BLaER1 (cell line): ENCODE measurements at regions not wholly inside any gene's neighbourhood (a gene's known extent, or its start where the extent isn't known, plus 50 kb on each side); places are given as distances from the start of the nearest gene placed in this dataset.
"Not testable (repeated sequence)": the region's sequence is repeated elsewhere in the genome, so short reads cannot be mapped to it uniquely, and the experiment has no call there.

Experiments
- H3K27ac ChIP-seq: shearing (Covaris generic); formaldehyde crosslinking; 2 replicates; pipeline ENCODE4 v1.8.1; 2022
- H3K27me3 ChIP-seq: shearing (Covaris generic); formaldehyde crosslinking; 2 replicates; pipeline ENCODE4 v1.8.1; 2022
- H3K36me3 ChIP-seq: shearing (Covaris generic); formaldehyde crosslinking; 2 replicates; pipeline ENCODE4 v1.8.1; 2022
- H3K4me1 ChIP-seq: shearing (Covaris generic); formaldehyde crosslinking; 2 replicates; pipeline ENCODE4 v1.8.1; 2022
- H3K4me2 ChIP-seq: shearing (Covaris generic); formaldehyde crosslinking; 2 replicates; pipeline ENCODE4 v1.8.1; 2022
- H3K4me3 ChIP-seq: shearing (Covaris generic); formaldehyde crosslinking; 2 replicates; pipeline ENCODE4 v1.8.1; 2022
- H3K9ac ChIP-seq: shearing (Covaris generic); formaldehyde crosslinking; 2 replicates; pipeline ENCODE4 v1.8.1; 2022
- H3K9me3 ChIP-seq: shearing (Covaris generic); formaldehyde crosslinking; 2 replicates; pipeline ENCODE4 v1.8.1; 2022
- H4K20me1 ChIP-seq: shearing (Covaris generic); formaldehyde crosslinking; 2 replicates; pipeline ENCODE4 v1.8.1; 2022
- Cebpa-rat ChIP-seq: shearing (Covaris generic); IDR thresholded peaks from 2 replicates; pipeline ENCODE4 v1.8.1; 2022

GRCh38 chr21:14013623-14014498 lies 196.9 kb downstream of the LIPI start:
- not testable (repeated sequence) for H3K4me3 ChIP-seq, H3K9ac ChIP-seq, H3K9me3 ChIP-seq, H4K20me1 ChIP-seq, H3K4me2 ChIP-seq, H3K36me3 ChIP-seq, H3K27me3 ChIP-seq
- Histone ChIP-seq H3K4me1 (peaks cover 19% of the 10 kb centered on the region), H3K27ac (0 out of 2 replicates have a peak overlapping the region, but pooled peaks have one; percentile 35)

- no peaks in the 10 kb centered on the region for H3K27me3 ChIP-seq
- no peak for TF ChIP-seq Cebpa-rat
- no peaks in the 10 kb centered on the region; the same call in 1 of the 2 replicates for H3K9me3 ChIP-seq
- no peak overlapping the region for H3K27ac ChIP-seq
- no peaks in the 10 kb centered on the region for H4K20me1 ChIP-seq
- H3K9ac ChIP-seq: no peak overlapping the region
- no peaks in the 10 kb centered on the region for H3K36me3 ChIP-seq
- H3K4me1 ChIP-seq: peaks cover 19% of the 10 kb centered on the region
- H3K4me2 ChIP-seq: no peak overlapping the region
- H3K4me3 ChIP-seq: no peak overlapping the region
Observed at GRCh38 chr21:14013056-14013603, 197.6 kb downstream of the LIPI start.

DNA sequence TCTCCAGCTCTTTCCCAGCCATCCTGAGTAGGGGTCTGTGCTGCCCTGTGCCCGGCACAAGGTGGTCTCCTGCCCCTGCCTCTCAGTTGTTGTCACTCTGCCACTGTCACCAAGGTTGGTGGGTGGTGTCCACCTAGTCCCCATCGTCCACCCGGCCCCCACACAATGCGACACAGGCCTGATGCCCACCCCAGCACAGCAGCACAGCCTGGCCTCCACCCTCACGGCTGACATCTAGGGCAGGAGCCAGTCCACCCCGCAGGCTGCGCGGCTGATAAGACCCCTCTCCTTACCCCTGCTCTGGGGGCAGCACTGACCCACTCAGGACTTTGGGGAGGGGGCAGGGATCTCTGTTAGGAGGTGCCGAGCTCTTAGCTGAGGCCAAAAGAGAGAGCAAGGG lies 198.3 kb downstream of the LIPI start:
- Histone ChIP-seq H3K9me3 (no peaks in the 10 kb centered on the region; the same call in 1 of the 2 replicates), H3K9ac (no peak overlapping the region), H3K27ac (no peak overlapping the region), H4K20me1 (no peaks in the 10 kb centered on the region), H3K4me1 (peaks cover 19% of the 10 kb centered on the region), H3K36me3 (no peaks in the 10 kb centered on the region), H3K4me3 (no peak overlapping the region), H3K4me2 (no peak overlapping the region), H3K27me3 (no peaks in the 10 kb centered on the region)
- no peak for TF ChIP-seq Cebpa-rat

- peak overlapping the region; percentile 45; the same call in 1 of the 2 replicates for H3K4me2 ChIP-seq
- H4K20me1 ChIP-seq: not testable (repeated sequence)
Observed at GRCh38 chr21:14011751-14012150, 199.0 kb downstream of the LIPI start.

DNA sequence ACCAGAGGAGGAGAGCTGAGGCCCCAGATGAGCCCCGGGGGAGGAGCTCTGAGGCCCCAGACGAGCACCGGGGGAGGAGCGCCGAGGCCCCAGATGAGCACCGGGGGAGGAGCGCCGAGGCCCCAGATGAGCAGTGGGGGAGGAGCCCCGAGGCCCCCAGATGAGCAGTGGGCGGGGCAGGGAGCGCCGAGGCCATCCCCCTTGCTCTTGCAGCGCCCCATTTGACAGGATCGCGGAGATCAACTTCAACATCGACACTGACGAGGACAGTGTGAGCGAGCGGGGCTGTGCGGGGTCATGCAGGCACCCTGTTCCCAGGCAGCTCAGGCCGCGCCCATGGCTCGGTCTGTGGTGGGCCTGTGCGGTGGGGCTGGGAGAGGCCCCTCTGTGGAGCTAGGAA lies 199.6 kb downstream of the LIPI start:
- peaks cover 19% of the 10 kb centered on the region for H3K4me1 ChIP-seq
- H3K9ac ChIP-seq, H3K27me3 ChIP-seq, H3K36me3 ChIP-seq, H4K20me1 ChIP-seq, H3K9me3 ChIP-seq, H3K4me3 ChIP-seq, H3K27ac ChIP-seq: not testable (repeated sequence)
- H3K4me2 ChIP-seq: peak overlapping the region; percentile 45

More at GRCh38 chr21:14011751-14012150, 199.0 kb downstream of the LIPI start:
- H3K4me1 ChIP-seq: peaks cover 19% of the 10 kb centered on the region
- H3K27me3 ChIP-seq, H3K4me3 ChIP-seq, H3K27ac ChIP-seq, H3K36me3 ChIP-seq, H3K9me3 ChIP-seq, H3K9ac ChIP-seq: not testable (repeated sequence)

DNA sequence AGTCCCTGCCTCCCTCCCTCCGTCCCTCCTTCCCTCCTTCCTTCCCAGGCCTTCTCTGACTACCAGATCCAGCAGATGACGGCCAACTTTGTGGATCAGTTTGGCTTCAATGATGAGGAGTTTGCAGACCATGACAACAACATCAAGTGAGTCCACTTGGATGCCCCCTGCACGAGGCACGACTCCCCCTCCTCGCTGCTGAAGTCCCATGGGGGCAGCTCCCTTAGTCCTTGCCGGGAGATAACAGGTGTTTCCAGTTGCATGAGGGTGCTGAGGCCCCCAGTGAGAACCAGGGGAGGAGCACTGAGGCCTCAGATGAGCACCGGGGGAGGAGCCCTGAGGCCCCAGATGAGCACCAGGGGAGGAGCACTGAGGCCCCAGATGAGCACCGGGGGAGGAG lies 200.0 kb downstream of the LIPI start:
- no peak overlapping the region for H3K4me3 ChIP-seq
- H3K4me2 ChIP-seq: peak overlapping the region; percentile 45
- TF ChIP-seq Cebpa-rat: no peak
- H3K27ac ChIP-seq: no peak overlapping the region
- no peaks in the 10 kb centered on the region; the same call in 1 of the 2 replicates for H3K9me3 ChIP-seq
- H4K20me1 ChIP-seq: no peaks in the 10 kb centered on the region
- no peaks in the 10 kb centered on the region for H3K27me3 ChIP-seq
- no peaks in the 10 kb centered on the region for H3K36me3 ChIP-seq
- H3K9ac ChIP-seq: no peak overlapping the region
- H3K4me1 ChIP-seq: peaks cover 19% of the 10 kb centered on the region

DNA sequence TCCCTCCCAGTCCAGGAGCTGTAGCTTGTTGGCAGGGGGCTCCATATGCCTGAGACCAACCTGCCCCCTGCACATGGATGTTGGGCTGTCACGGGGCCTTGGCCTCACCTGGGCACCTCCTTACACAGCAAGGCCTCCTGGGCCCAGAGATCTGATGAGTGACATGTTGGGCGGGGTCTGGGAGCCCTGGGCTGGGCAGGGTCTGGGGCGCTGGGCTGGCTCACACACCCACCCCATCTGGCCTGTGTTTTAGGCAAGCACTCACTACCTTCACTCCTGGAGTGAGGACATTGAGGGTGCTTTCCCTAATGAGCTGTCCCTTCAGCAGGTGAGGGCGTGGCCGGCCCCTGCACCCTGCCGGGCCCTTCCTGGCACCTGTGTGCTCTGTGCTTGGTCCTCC lies 200.8 kb downstream of the LIPI start:
- not testable (repeated sequence) for H3K27me3 ChIP-seq, H3K4me2 ChIP-seq, H4K20me1 ChIP-seq, H3K9ac ChIP-seq, H3K36me3 ChIP-seq, H3K4me3 ChIP-seq, H3K27ac ChIP-seq, H3K9me3 ChIP-seq
- H3K4me1 ChIP-seq: peaks cover 19% of the 10 kb centered on the region

DNA sequence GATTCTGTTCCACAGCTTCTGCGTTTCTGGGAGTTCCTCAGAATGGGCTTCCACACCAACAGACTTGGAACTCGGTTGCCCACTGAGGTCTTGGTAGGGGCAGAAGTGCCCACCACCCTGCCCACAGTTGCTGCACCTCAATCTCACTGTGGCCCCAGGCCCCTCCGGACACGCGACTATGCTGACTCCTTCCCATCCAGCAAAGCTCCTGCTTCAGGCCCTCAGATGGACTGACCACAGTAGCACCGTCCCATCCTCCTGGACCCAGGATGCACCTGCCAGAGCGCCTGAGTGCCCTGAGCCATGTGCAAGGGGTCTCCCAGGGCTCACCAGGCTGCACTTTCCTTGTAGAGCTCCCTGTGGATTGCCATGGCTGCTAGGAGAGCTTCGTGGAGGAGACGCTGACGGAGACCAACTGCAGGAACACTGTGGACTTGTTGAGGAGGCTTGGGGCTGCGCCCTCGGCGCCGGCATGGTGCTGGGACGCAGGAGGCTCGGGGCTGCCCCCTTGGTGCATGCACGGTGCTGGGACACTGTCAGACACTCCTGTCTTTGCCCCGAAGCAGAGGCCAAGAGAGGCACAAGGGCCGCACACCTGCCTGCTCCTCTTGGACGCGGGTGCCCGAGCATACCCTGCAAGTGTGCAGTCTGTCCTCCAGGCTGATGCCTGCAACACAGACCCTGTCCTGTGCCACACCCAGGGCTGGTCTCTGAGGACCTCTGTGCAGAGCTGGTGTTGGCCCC lies 201.3 kb downstream of the LIPI start:
- not testable (repeated sequence) for H3K4me2 ChIP-seq, H3K9me3 ChIP-seq

DNA sequence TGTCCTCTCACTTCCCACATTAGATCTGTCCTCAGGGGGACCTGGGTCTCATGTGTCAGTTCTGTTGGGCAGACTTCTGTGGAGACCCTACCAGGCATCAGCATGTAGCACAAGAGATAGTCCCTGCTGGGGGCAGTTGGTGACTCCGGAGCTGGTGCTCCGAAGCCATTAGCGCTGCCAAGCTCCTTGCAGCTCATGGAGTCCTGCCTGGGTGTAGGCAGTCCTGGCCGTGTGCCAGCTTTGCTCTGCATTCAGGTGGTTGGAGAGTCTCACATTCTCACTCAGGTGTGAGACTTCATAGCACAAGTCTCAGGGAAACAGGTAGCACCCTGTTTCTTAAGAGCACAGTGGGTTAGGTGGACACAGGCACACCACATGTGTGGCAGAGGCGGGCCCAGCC lies 202.3 kb downstream of the LIPI start:
- not testable (repeated sequence) for H3K4me3 ChIP-seq, H3K4me2 ChIP-seq, H3K27me3 ChIP-seq, H4K20me1 ChIP-seq, H3K9me3 ChIP-seq, H3K9ac ChIP-seq, H3K27ac ChIP-seq, H3K36me3 ChIP-seq
- peaks cover 13% of the 10 kb centered on the region for H3K4me1 ChIP-seq

More for the DNA sequence above, 201.3 kb downstream of the LIPI start:
- not testable (repeated sequence) for H3K27ac ChIP-seq, H3K36me3 ChIP-seq, H3K4me3 ChIP-seq, H3K9ac ChIP-seq, H4K20me1 ChIP-seq, H3K27me3 ChIP-seq
- peaks cover 19% of the 10 kb centered on the region for H3K4me1 ChIP-seq

- peaks cover 13% of the 10 kb centered on the region for H3K4me1 ChIP-seq
- not testable (repeated sequence) for H3K4me2 ChIP-seq, H3K4me3 ChIP-seq, H3K27me3 ChIP-seq, H3K27ac ChIP-seq, H3K9me3 ChIP-seq, H3K36me3 ChIP-seq, H3K9ac ChIP-seq, H4K20me1 ChIP-seq
Observed at GRCh38 chr21:14008006-14008405, 202.7 kb downstream of the LIPI start.

DNA sequence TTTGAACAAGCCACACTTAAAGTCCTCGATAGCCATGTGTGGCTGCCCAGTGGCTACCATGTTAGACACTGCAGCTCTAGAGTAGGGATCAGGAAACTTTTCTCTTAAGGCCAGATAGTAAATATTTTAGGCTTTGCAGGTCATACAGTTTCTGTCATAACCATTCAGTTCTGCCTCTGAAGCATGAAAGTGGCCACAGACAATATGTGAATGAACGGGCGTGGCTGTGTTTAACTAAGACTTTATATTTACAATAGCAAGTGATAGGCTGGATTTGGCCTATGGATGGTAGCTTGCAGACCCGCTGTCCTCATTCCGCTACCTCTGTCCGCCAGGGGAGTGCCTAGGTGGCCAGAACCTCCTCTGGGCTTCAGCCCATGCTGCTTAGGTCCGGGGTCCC lies 204.6 kb downstream of the LIPI start:
- not testable (repeated sequence) for H3K4me2 ChIP-seq, H3K9ac ChIP-seq, H3K9me3 ChIP-seq, H3K4me3 ChIP-seq, H3K36me3 ChIP-seq, H3K4me1 ChIP-seq, H3K27ac ChIP-seq, H3K27me3 ChIP-seq, H4K20me1 ChIP-seq

DNA sequence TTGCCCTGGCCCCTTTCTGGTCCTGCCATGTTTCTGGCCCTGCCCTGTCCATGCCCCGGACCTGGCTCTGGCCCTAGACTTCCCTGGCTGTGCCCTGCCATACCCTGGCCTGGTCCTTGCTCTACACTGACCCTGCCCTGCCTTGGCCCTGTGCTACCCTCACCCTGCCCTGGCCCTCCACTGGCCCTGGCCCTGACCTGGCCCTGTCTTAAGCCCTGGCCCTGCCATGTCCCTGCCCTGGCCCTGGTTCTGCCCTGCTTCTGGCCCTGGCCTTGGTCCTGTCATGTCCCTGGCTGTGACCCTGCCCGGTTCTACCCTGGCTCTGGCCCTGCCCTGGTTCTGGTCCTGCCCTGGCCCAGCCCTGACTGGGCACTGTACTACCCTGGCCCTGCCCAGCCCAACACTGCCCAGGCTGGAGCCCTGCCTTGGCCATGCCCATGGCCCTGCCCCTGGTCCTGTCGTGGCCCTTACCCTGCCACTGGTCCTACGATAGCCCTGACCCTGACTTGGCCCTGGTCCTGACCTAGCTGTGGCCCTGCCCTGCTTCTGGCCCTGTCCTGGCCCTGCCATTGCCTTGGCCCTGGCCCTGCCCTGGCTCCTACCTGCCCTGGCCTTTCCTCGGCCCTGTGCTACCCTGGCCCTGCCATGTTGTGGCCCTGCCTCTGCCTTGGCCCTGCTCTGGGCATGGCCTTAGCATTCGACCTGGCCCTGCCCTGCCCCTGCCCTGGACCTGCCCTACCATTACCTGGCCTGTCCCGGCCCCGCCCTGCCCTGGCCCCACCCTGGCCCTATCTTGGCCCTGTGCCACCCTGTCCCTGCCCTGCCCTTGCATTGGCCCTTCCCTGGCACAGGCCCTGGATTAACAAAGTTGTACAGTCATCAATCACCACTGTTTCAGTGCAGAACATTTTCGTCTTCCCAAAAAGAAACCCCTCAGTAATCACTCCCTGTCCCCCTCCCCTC lies 223.5 kb downstream of the LIPI start:
- not testable (repeated sequence) for H3K4me1 ChIP-seq, H4K20me1 ChIP-seq, H3K9me3 ChIP-seq, H3K27ac ChIP-seq, H3K27me3 ChIP-seq, H3K4me3 ChIP-seq, H3K4me2 ChIP-seq, H3K9ac ChIP-seq, H3K36me3 ChIP-seq
